ENCODE measurements at regions not wholly inside any gene's neighbourhood (a gene's known extent, or its start where the extent isn't known, plus 50 kb on each side); places are given as distances from the start of the nearest gene placed in this dataset.

DNA sequence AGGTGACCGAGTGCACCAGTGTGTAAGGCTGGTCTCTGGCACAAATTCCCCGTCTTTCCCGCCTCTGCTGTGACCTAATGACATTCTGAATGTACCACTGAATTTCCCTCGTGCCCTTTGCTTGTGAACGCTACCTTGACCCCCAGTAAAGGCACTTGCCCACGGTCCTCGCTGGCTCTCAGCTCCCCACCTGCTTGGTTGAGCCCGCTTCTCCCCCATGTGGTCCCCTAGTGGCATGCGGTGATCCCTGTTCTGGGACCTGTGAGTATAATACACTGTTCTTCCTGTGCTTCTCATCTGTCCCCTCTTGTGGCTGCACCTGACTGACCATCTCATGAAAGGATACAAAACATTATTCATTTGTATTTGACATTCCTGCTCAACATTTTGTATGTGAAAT is 495.7 kb downstream of the INHBA start:
- DNase-seq = no peak

GRCh38 chr7:41206267-41206666 is 496.6 kb downstream of the INHBA start:
- no peak for DNase-seq

GRCh38 chr7:41205600-41205999 is 497.3 kb downstream of the INHBA start:
- DNase-seq = no peak

DNA sequence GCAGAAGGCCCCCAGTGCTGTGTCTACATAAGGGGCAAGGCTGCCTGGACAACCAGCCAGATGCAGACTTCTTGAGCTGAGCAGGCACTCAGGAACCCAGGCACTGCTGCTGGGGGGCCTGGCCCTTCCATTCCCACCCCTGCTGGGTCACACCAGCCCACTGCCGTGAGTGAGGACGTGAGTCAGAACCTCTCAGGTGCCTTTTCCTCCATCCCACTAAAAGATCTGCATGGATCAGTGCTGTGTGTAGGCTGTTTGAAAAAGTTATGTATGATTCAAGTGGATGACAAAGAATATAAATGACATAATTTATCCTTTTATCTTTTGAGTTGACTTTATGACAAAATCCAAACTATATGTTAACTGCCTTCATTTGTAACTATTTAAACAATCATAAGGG is 499.3 kb downstream of the INHBA start:
- DNase-seq = no peak

GRCh38 chr7:41201021-41201420 is 501.9 kb downstream of the INHBA start:
- DNase-seq = no peak

DNA sequence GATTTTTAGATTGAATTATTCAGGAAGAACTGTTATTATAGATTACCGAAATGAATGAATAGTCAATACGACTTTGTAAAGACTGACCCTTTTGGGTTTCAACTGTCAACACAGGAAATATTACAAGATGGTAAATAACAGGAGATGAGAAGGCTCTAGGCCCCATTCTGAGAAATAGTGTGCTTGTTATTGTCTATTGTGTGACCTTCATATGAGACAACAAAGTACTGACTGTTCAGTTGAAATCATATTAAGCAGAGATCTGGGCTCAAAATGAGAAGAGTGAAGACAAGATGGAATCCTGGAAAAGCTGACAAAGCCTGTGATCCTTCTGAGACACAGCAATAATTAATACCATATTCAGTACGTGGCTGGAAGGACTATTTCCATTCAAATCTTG is 503.8 kb downstream of the INHBA start:
- DNase-seq = no peak

GRCh38 chr7:41198502-41198901 is 504.4 kb downstream of the INHBA start:
- no peak for DNase-seq

- no peak for DNase-seq
These were observed 505.1 kb downstream of the INHBA start for GRCh38 chr7:41197769-41198168.

DNA sequence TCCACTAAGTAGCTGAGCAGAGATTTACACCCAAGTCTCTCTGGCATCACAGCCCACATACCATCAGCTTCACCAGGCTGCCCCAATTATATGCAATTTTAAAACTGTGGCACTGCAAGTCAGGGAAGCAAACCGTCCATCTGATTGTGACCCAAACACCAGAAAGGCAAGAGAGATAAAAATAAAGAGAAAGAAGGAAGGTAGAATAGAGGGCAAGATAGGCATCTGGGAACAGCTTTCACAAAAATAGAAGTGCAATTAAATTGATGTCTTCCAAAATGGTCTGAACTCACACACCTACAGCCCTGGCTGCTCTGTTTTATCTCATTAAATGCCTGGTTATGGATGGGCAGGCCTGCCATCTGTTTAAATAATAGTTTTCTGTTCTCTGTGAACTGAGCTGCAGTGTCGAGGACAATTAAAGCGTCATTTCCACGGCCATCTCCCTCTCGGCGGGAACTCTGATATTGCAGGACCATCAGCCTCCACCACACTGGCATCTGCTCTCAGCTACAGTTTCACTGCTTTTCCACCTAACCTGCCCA is 509.1 kb downstream of the INHBA start:
- no peak for DNase-seq

- DNase-seq = no peak
These were observed 512.3 kb downstream of the INHBA start for GRCh38 chr7:41190581-41190980.

- DNase-seq = no peak
These were observed 513.0 kb downstream of the INHBA start for GRCh38 chr7:41189866-41190265.

DNA sequence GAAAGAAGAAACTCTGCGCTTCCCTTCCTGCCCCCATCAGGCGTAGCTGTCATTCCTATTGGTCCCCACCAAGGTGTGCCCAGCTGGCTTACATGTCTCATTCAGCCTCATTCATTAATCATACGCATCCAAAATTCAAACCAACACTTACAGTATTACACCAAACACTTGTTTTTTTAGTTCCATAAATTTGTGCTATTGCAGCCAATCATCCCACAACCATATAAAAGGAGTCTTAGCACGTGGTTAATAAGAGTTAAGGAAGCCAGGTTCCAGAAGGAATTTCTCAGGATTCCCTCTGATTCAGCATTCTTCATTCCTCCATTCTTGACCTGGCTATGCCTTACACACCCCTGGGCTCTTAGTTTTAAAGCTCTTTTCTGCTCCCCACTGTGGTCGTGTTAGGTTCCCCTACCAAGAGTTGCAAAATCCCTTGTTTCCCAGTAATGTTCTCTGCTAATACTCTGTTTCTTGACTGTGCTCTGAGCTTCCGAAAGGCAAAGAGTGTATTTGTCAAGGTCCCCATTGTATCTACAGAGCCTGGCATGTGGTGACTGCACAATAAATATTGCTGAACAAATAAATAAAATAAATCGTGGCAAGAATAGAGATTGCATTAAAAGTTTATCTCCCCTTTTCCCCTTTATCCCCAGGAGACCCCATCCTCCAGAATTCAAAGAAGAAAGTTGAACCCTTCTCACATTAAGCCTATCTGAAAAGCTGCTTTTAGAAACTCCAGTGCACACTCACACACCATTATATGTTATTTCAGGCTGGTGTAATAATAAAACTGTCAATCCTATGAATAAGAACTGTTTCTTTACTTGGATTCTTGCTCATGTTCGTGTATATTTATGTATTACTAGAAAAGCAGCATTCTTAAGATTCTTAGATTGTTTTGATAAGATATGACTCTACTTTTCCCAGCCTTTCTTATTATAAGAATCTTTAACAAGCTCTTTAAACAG is 514.4 kb downstream of the INHBA start:
- no peak for DNase-seq

- DNase-seq = no peak
These were observed 515.6 kb downstream of the INHBA start for GRCh38 chr7:41187322-41187721.

DNA sequence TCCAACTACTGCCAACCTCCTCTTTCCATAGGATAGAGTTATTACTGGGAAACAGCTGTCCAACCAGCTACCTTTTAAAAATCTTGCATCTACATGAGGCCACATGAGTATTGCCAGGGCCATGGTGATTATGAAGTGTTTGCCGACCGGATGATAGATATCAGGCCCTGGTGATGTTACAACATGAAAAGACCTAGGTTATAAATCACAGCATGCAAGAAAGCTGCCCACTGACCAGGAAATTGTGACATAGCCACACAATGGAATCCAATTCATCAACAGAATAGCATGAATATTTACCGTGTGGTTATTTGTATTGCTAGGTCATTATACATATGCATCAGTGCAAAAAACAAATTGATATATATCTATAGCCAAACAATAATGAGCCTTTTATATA is 517.0 kb downstream of the INHBA start:
- no peak for DNase-seq

DNA sequence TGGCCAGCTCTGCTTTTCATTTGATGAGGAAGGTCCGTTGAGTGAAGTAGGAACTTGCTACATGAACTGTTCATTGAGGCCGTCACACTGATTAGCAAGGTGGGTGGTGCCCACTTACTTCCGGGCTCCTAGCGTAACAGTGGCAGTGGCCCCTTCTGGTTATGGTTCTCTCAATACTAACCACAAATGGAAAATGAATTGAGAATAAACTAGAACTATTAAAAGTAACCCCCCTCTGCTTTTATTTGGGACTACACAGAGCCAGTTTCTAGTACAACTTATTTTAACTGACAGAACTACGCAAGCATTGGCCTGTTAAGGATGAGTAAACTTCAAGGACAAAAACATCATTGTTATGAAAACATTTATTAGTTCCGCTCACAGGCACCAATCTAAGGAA is 519.1 kb downstream of the INHBA start:
- DNase-seq = no peak

DNA sequence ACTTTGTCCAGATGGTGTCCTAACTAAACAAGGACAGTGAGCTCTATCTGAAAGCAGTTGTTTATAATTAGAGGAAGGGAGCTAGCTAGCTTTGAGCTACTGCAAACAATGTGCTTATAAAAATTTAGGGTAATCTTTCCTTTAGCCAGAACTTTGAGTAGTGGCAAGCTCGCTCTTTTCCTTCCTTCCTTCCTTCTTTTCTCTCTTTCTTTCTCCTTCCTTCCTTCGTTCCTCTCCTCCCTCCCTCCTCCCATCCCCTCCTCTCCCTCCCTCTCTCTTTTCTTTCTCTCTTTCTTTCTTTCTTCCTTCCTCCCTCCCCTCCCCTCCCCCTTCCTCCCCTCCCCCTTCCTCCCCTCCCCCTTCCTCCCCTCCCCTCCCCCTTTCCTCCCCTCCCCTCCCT is 520.1 kb downstream of the INHBA start:
- no peak for DNase-seq

- DNase-seq = no peak
These were observed 527.5 kb downstream of the INHBA start for GRCh38 chr7:41175435-41175834.

GRCh38 chr7:41174521-41174920 is 528.4 kb downstream of the INHBA start:
- DNase-seq = no peak

DNA sequence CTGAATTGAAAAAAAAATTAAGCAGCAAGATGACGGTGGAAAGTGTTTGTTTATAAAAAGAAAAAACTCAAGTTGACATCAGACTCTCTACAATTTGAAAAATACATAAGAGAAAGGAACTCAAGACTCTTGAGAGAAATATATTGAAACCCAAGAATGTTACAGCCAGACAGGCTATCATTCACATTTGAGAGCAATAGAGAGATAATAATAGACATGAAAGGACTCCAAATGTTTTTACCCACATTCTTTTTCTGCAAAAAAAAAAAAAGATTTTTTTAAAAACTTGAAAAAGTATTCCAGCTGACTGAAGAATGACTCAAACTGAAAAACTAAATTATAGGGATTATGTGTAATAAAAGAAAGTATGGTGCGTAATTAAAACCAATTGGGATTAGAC is 532.4 kb downstream of the INHBA start:
- DNase-seq = no peak

DNA sequence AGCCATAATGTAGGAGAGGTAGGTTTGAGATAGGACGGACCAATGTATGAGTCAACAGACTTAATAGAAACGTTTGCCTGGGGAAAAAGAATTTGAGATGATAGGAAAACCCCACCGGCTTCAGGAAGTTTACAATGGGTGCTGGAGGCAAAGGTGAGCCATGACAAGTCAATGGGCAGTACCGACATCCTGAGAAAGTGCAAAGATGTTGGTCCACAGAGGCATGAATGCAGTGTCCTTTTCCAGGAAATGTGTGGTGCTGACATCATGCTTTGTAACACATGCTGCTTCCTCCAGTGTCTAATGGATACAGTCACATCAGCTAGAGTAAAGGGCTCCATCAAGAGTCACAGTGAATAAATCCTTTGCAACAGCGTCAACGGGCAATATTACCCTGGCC is 533.6 kb downstream of the INHBA start:
- no peak for DNase-seq

DNA sequence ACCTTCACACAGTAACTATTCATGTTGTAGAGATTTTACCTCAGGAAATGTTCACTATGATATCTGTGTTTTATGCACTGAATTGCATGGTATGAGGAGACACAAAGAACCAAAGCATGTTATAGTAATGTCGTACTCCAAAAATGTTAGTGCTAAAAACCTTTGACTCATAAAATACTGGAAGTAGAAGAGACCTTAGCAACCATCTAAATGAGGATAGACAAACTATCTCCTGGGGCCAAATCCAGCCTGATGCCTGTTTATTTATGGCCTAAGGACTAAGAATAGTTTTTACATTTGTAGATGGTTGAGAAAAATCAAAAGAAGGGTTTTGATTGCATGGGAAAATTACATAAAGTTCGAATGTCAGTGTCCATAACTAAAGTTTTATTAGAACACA is 535.1 kb downstream of the INHBA start:
- no peak for DNase-seq

DNA sequence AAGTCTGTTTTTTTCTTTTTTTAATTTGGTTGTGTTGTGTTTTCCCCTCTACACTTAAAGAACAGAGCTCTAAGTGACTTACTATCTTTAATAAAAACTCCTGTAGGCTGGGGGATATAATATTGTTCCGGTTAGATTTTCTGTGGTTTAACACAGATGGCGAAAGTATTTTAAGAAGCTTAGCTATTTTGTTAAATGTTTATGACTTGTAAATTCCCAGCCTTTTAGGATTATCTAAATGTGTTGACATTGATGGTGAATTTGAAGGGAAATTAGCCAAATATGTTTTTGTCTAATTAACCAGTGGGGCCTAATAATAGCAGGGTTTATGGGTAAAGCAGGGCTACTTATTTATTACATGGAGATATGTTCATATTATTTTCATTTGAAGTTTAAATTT is 538.5 kb downstream of the INHBA start:
- DNase-seq = no peak

- no peak for DNase-seq
These were observed 538.9 kb downstream of the INHBA start for GRCh38 chr7:41163991-41164390.

GRCh38 chr7:41162612-41163011 is 540.3 kb downstream of the INHBA start:
- no peak for DNase-seq
